ENCODE measurements at regions not wholly inside any gene's neighbourhood (a gene's known extent, or its start where the extent isn't known, plus 50 kb on each side); places are given as distances from the start of the nearest gene placed in this dataset.

DNA sequence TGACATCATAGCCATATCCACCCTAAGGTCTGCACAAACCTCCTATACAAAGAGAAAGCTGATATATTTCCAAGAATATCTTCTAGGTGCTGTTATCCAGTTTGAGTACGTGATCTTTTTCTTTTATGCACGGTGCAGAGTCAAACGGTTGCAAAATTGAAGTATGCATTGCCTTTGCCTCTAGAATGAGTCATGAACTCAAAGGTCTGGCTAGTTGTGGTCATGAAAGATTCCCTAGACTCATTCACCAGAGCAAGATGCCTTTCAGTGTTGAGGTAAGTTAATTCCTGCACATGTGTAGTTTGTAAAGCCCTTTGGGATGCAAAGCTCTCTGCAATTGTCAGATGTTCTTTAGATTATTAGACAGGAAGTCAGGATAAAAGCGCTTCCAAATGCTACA lies 704.4 kb downstream of the PCDH19 start:
- DNase-seq = no peak

GRCh38 chrX:99703473-99703872 lies 706.6 kb downstream of the PCDH19 start:
- DNase-seq = no peak

- DNase-seq = no peak
These were observed 711.6 kb downstream of the PCDH19 start for GRCh38 chrX:99698451-99698850.

- no peak for DNase-seq
These were observed 746.9 kb downstream of the PCDH19 start for GRCh38 chrX:99663136-99663535.

GRCh38 chrX:99654188-99654587 lies 755.9 kb downstream of the PCDH19 start:
- DNase-seq = no peak

GRCh38 chrX:99653352-99653751 lies 756.7 kb downstream of the PCDH19 start:
- DNase-seq = no peak

DNA sequence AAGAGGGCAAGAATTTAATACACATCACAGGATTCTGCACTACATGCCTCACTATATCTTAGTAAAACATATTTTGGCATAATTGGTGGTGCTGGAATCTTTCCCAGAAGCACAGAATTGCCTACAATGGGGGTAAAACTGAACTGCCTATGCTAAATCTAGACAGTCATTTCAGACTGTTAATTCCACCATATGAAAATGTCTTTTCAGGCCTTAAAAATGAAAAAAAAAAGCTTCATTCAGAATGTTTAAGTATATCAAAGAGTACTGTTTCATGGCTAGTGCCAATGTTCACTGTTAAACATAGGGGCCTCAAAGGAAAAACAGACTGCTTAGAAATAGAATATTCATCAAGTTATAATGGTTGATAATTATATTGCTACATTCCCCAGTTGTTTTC lies 797.0 kb downstream of the PCDH19 start:
- DNase-seq = no peak

DNA sequence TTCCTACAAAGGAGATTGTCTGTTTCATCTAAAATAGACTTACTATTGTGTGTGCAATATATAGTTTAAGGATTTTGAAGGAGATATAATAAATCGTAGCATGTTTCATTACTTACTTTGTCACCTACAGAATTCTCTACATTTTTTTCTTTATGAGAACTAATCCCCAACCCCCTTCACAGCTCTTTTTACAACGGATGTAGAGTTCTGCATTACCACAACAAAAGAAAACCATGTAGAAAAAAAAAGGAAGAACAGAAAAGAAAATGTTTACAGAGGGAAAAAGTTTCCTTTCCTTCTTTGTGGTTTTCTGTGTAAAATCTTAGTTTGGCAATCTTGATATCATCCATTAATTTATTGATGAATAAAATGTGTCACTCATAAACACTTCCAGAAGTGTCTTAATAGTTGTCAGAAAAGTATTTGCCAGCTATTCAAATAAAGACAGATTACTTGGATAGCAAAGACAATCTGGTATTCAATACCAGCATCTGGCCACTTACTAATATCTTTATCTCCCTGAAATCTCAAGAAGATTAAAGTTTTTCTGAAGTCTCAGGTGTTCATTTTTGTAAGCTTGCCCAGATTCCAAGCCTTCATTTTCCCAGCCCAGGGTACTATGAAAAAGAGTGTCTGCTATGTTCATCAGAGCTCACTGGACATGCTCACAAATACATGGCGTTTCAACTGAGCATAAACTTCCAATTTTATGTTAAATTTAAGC lies 806.8 kb downstream of the PCDH19 start:
- DNase-seq = no peak

DNA sequence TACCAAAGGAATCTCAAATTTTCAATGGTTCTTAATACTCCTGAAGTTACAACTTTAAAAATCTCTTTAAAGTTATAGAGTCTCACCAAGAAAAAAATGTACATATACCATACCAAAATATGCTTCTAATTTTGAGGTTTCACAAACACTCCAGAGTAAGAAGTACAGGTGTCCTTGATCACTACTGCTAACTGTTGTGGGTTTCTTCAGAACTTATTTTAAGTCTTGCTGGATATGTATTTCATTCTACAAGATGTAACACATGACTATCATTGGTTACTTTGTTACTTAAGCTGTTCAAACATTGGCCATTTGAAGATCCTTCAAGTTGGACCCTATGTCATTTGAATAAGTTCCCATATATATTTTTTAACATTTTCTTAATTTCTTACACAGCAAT lies 808.0 kb downstream of the PCDH19 start:
- DNase-seq = no peak

DNA sequence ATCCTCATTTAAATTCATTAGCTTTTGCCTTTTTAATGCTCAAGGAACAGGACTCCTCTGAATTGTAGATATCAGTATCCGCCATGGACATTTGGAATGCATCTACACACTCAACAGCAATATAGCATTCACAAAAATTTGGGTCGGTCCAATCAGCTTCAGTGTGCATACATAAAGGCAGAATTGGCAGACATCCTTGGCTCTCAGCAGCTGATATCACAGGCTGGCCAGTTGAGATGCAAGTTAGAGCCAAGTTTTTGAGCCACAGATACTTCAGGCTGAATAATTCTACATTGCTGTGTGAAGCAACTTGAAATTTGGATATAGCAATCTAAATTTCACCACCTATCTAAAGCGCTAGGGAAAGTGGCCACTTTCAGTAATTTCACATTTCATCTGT lies 821.1 kb downstream of the PCDH19 start:
- peak; percentile 18 for DNase-seq

- no peak for DNase-seq
These were observed 837.4 kb downstream of the PCDH19 start for GRCh38 chrX:99572711-99573110.

DNA sequence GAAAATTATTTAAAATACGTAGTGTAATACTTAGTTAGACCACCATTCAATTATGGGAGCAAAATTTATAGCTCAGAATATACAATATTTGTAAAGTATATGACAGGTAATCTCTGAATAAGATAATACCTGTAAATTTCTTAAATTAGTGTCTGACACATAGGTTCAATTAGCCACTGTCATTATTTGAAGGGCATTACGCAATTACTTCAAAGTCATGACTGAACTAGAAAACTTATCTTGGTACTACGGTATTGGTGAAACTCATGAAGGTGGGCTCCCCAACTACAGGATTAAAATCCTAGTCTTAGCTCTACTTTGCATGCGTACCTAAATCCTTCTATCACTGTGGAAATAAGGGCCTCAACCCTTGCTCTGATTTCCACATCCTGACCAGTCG lies 860.7 kb downstream of the PCDH19 start:
- no peak for DNase-seq

DNA sequence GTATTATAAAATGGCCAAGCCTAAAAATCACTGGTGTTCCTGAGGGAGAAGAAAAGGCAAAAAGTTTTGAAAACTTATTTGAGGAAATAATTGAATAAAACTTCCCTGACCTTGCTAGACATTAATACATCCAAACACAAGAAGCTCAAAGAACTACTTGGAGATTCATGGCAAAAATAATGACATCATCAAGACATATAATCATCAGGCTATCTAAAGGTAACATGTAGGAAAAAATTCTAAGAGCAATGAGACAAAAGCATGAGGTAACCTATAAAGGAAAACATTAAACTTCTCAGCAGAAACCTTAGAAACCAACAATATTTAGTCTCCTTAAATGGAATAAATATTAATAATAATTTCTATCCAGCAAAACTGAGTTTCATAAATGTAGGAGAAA lies 887.6 kb downstream of the PCDH19 start:
- DNase-seq = no peak

DNA sequence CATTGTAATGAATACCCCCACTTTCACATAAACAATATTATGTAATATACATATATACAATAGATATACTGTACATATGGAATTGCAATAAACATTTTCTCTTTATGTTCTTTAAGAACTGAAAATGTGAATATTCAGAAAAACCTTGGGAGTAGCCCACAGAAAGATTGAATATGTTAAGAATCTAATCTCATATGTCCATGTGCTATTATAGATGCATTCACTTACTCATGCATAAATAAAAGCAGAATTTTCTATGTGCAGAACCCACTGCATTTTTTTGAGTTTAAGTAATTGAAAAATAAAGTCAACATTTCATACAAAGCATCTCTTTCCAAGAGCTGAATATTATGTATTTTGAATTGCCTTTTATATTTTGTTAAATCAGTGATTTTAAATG lies 902.3 kb downstream of the PCDH19 start:
- no peak for DNase-seq

DNA sequence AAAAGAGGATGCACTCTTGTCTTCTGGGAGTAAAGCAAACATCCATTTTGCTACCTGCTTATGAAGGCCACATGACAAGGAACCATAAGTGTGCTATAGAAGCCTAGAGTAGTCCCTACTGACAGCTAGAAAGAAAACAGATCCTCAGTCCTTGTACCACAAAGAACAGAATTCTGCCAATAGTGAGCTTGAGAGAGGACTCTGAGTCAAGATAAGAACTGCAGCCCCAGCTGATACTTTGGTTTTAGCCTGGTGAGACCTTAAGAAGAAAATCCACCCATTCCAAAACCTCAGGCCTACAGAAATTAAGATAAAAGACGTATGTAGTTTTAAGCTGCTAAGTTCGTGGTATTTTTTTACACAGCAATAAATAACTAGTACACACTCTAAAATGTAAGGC lies 914.6 kb downstream of the PCDH19 start:
- no peak for DNase-seq

- DNase-seq = no peak
These were observed 915.4 kb downstream of the PCDH19 start for GRCh38 chrX:99494668-99495067.

DNA sequence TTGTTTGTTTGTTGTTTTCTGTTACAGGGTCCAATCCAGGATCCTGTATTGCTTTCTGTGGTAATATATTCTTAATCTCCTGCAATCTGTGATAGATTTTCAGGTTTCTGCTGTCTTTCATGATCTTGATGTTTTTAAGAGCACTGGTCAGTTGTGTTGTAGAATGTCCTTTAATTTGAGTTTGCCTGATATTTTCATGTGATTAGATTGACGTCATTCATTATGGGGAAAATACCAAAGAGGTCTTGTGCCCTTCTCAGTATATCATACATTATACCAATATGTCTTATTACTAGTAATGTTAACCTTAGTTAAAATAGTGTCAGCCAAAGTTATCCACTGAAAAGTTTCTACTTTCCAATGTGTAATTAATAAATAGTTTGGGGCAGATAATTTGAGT lies 929.3 kb downstream of the PCDH19 start:
- no peak for DNase-seq

- DNase-seq = no peak
These were observed 940.6 kb downstream of the PCDH19 start for GRCh38 chrX:99469439-99469838.

- DNase-seq = no peak
These were observed 941.1 kb downstream of the PCDH19 start for GRCh38 chrX:99468993-99469392.

- no peak for DNase-seq
These were observed 948.9 kb downstream of the PCDH19 start for GRCh38 chrX:99461223-99461622.

DNA sequence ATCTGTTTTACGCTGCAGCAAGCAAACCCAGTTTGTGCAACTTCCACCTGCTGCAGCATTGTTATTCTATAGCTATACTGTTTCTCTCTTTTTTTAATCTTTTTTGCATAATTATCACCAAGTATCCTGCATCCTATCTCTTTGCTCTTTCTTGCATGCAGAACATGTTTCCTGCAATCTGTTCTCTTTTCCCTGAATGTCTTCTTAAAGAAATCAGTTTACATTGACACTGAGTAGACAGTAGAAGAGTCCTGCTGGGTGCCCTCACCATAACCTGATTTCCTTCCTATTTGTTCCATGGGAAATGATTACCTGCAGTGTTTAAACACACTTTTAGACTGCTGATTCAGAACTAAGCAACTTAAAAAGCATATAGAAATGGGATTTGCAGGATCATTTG lies 964.7 kb downstream of the PCDH19 start:
- no peak for DNase-seq

DNA sequence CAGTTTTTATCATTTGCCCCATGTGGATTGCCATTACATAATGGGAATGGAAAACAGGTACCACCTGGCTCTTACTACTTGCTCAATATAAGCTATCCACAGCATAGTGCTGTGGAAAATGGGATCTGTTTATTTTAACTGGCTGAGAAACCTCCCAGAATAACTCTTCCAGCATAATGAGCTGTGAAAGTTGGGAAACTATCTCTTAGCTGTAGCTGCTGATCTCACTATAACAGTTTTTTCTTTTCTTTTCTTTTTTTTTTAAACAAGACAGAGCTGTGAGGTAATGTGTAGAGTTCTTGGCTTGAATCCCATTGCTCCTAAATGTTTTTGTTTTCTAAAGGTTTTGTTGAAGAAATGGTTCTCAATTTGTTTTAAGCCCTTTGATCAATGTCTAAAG lies 988.3 kb downstream of the PCDH19 start:
- no peak for DNase-seq

- DNase-seq = no peak
These were observed 994.6 kb downstream of the PCDH19 start for GRCh38 chrX:99415470-99415869.

GRCh38 chrX:99413317-99413716 lies 996.8 kb downstream of the PCDH19 start:
- DNase-seq = no peak

DNA sequence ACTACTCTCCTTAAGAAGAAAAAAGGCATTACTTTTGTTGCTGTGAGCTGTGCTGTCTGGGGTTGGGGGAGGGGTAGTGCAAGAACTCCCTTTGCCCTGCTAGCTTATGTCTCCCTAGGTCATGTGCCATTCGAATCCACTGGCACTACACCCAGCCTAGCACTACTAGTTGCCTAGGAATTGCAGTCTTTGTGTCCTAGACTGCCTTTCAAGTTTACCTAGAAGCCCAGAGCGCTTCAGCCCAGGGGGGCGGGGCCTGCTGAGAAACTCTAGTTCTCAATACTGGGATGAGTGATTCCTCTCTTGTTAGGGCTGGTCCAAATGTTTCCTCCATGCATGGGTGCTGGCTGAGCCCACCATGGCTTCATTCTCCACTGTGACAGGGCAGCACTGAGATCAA lies 1011.5 kb downstream of the PCDH19 start:
- no peak for DNase-seq

DNA sequence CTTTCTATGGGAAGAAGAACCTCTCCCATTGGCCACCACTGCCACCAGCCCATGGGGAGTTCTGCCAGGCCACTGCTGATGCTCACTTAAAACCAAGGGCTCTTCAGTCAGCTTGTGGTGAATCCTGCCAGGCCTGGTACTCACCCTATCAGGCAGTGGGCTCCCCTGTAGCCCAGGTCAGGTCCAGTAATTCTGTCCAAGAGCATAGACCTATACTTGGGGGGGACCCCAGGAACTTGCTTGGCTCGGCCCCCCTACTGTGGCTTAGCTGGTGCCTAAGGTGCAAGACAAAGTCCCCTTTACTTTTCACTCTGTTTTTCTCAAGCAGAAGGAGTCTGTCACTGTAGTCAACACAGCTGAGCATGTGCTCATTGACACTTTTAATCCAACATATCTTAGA lies 1012.2 kb downstream of the PCDH19 start:
- DNase-seq = no peak
